ENCODE measurements at regions not wholly inside any gene's neighbourhood (a gene's known extent, or its start where the extent isn't known, plus 50 kb on each side); places are given as distances from the start of the nearest gene placed in this dataset.

DNA sequence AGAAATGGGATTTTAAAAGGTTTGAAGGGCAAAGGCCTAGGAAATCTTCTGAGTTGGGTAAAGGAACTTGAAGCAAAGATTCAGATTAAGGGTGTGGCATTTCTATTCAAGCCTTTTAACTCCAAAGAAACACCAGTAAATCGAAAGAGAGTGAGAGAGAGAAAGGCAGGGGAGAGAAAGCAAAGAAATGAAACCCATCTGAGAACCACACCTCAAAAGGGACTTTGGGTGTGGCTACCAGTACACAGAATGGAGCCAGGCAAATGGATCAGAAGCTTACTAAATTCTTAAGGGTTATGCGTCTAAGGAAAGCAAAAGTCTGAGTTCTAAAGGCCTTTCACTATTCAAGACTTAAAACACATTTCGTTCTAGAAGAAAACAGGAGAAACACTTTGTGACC lies 277.4 kb downstream of the BCL11B start:
- Histone ChIP-seq H3K4me3 (ENCODE audit: insufficient read length, low read depth) (no peak overlapping the region), H3K9me3 (ENCODE audit: insufficient read depth, low read length) (no peaks in the 10 kb centered on the region; the same call in 1 of the 2 replicates), H3K4me1 (ENCODE audit: insufficient read depth, insufficient read length) (no peaks in the 10 kb centered on the region), H3K27me3 (ENCODE audit: insufficient read depth, insufficient read length) (no peaks in the 10 kb centered on the region), H3K9ac (ENCODE audit: insufficient read length, low read depth) (no peak overlapping the region), H3K36me3 (ENCODE audit: insufficient read depth, insufficient read length, low read length) (no peaks in the 10 kb centered on the region)
- TF ChIP-seq ZNF274 (IDR thresholded peaks at IDR 0.05; ENCODE audit: low read depth, low read length): no peak
- TF ChIP-seq SUZ12 (IDR thresholded peaks at IDR 0.05; ENCODE audit: extremely low read depth, insufficient read depth, insufficient read length): no peak
- no peak for TF ChIP-seq YY1 (IDR thresholded peaks at IDR 0.05; ENCODE audit: insufficient read depth, insufficient read length)
- no peak for DNase-seq (ENCODE audit: low read depth, low spot score)

DNA sequence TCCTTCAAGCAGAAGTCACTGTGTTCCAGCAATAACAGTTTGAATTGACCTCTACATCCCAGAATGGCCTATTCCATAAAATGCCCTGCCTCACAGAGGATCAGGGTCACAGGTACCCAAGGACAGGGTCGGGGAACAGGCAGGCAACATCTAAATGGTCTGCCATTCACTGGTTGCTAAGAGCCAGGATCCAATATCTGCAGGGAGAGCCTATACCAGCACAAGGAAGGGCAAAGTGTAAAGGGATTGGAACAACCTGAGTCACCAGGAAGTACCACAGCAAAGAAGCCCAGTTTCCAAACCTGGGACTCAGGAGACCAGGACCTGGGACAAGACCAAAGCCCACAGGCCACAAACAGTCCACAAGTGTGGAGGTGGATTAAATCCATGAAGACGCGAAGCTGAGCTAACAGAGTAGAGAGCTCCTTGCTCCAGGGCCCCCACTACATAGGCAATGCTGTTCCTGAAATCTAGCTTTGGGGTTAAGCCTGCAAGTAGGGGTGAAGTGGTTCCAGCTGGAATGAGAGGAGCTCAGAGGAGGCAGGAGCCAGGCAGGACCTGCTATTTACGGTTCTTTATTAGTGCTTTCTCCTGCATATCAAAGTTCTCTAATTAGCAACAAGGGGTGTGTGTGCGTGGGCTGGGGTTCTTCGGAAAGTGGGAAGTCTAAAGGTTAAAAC lies 274.3 kb downstream of the BCL11B start:
- no peaks in the 10 kb centered on the region; the same call in 1 of the 2 replicates for H3K9me3 ChIP-seq (ENCODE audit: insufficient read depth, low read length)
- no peak overlapping the region for H3K4me3 ChIP-seq (ENCODE audit: insufficient read length, low read depth)
- no peak overlapping the region for H3K9ac ChIP-seq (ENCODE audit: insufficient read length, low read depth)
- TF ChIP-seq SUZ12 (IDR thresholded peaks at IDR 0.05; ENCODE audit: extremely low read depth, insufficient read depth, insufficient read length): no peak
- TF ChIP-seq ZNF274 (IDR thresholded peaks at IDR 0.05; ENCODE audit: low read depth, low read length): no peak
- no peak for TF ChIP-seq YY1 (IDR thresholded peaks at IDR 0.05; ENCODE audit: insufficient read depth, insufficient read length)
- peaks cover 3% of the 10 kb centered on the region for H3K4me1 ChIP-seq (ENCODE audit: insufficient read depth, insufficient read length)
- no peak for DNase-seq (ENCODE audit: low read depth, low spot score)
- H3K36me3 ChIP-seq (ENCODE audit: insufficient read depth, insufficient read length, low read length): no peaks in the 10 kb centered on the region
- H3K27me3 ChIP-seq (ENCODE audit: insufficient read depth, insufficient read length): no peaks in the 10 kb centered on the region

DNA sequence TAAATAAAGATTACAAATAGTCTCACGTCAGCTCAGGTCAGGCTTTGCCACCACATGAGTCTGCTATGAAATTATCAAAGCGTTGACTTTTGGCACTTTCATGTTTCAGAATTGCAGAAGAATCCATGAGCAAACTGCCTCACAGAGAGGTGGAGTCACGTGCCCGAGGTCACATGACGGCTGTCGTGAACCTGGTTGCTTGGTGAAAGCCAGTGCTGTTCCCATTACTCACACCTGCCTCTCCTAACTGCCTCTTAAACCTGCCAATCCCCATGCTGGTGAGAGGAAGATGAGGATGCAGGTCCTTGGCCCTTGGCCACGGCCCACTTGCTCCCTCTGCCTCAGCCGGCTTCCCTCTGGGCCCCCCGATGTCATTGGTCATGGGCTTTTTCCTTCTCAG lies 272.7 kb downstream of the BCL11B start:
- Histone ChIP-seq H3K27me3 (ENCODE audit: insufficient read depth, insufficient read length) (no peaks in the 10 kb centered on the region), H3K9me3 (ENCODE audit: insufficient read depth, low read length) (no peaks in the 10 kb centered on the region), H3K4me3 (ENCODE audit: insufficient read length, low read depth) (no peak overlapping the region), H3K36me3 (ENCODE audit: insufficient read depth, insufficient read length, low read length) (no peaks in the 10 kb centered on the region), H3K9ac (ENCODE audit: insufficient read length, low read depth) (no peak overlapping the region), H3K4me1 (ENCODE audit: insufficient read depth, insufficient read length) (peaks cover 3% of the 10 kb centered on the region)
- no peak for DNase-seq (ENCODE audit: low read depth, low spot score)
- TF ChIP-seq ZNF274 (IDR thresholded peaks at IDR 0.05; ENCODE audit: low read depth, low read length): no peak
- no peak for TF ChIP-seq SUZ12 (IDR thresholded peaks at IDR 0.05; ENCODE audit: extremely low read depth, insufficient read depth, insufficient read length)

DNA sequence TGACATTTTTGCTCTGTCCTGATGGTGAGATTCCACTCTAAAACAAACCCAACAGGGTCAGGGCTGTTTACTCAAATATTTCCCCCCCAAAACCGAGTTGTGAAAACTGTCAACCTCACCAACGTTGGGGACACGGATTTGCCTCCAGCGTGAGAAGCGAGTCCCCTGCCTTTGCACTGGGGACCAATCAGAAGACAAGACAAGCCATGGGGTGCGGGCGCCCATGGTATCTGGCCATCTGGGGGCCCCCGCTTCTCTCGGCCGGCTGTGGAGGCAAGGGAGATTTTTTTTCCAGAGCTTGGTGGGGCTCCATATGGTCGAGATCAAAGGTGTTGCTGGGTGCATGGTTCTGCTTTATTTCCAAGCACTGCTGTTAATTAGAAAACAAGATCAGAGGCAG lies 272.1 kb downstream of the BCL11B start:
- no peak overlapping the region for H3K9ac ChIP-seq (ENCODE audit: insufficient read length, low read depth)
- H3K4me3 ChIP-seq (ENCODE audit: insufficient read length, low read depth): no peak overlapping the region
- H3K36me3 ChIP-seq (ENCODE audit: insufficient read depth, insufficient read length, low read length): no peaks in the 10 kb centered on the region
- TF ChIP-seq SUZ12 (IDR thresholded peaks at IDR 0.05; ENCODE audit: extremely low read depth, insufficient read depth, insufficient read length) (no peak), YY1 (IDR thresholded peaks at IDR 0.05; ENCODE audit: insufficient read depth, insufficient read length) (no peak), ZNF274 (IDR thresholded peaks at IDR 0.05; ENCODE audit: low read depth, low read length) (no peak)
- no peak for DNase-seq (ENCODE audit: low read depth, low spot score)
- no peaks in the 10 kb centered on the region for H3K27me3 ChIP-seq (ENCODE audit: insufficient read depth, insufficient read length)
- H3K9me3 ChIP-seq (ENCODE audit: insufficient read depth, low read length): no peaks in the 10 kb centered on the region
- peaks cover 3% of the 10 kb centered on the region for H3K4me1 ChIP-seq (ENCODE audit: insufficient read depth, insufficient read length)

DNA sequence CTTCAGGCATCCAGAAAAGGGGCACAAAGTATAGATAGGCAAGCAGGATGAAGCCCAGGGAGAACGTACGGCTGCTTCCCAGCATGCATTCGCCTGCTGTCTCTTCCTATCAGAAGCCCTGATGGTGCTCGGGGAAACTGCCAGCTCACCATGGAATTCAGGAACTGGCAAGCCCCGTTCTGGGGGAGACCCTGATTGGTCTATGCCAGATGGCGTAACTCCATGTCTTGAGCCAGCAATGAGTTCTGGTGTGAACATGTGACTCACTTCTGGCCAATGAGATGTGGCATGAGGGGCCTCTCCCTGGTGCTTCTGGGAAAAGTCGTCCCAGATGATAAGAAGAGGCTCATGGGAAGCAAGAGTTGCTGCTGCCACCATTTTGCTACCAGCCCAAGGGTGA lies 270.8 kb downstream of the BCL11B start:
- Histone ChIP-seq H3K27me3 (ENCODE audit: insufficient read depth, insufficient read length) (no peaks in the 10 kb centered on the region), H3K9ac (ENCODE audit: insufficient read length, low read depth) (no peak overlapping the region), H3K9me3 (ENCODE audit: insufficient read depth, low read length) (no peaks in the 10 kb centered on the region), H3K4me3 (ENCODE audit: insufficient read length, low read depth) (no peak overlapping the region), H3K36me3 (ENCODE audit: insufficient read depth, insufficient read length, low read length) (no peaks in the 10 kb centered on the region), H3K4me1 (ENCODE audit: insufficient read depth, insufficient read length) (peaks cover 3% of the 10 kb centered on the region)
- no peak for DNase-seq (ENCODE audit: low read depth, low spot score)
- TF ChIP-seq ZNF274 (IDR thresholded peaks at IDR 0.05; ENCODE audit: low read depth, low read length) (no peak), YY1 (IDR thresholded peaks at IDR 0.05; ENCODE audit: insufficient read depth, insufficient read length) (no peak), SUZ12 (IDR thresholded peaks at IDR 0.05; ENCODE audit: extremely low read depth, insufficient read depth, insufficient read length) (no peak)

DNA sequence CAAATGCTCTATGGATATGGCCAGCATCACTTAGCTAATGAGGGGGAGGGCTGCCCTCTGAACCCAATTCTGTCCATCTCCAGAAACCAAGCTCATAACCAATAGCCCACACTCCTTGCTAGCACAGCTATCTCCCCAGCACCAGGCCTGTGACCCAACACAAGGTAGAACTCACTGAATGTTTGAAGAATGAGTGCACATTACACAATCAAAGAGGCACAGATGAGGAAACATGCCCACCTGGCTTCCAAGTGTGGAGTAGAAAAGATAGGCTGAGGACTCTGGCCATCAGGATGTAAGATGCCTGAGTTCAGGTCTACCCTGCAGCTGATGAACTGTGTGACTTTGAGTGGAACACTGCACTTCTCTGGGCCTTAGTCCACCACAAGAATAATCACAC lies 268.4 kb downstream of the BCL11B start:
- Histone ChIP-seq H3K36me3 (ENCODE audit: insufficient read depth, insufficient read length, low read length) (no peaks in the 10 kb centered on the region), H3K9me3 (ENCODE audit: insufficient read depth, low read length) (no peaks in the 10 kb centered on the region), H3K9ac (ENCODE audit: insufficient read length, low read depth) (no peak overlapping the region), H3K4me1 (ENCODE audit: insufficient read depth, insufficient read length) (peaks cover 3% of the 10 kb centered on the region), H3K4me3 (ENCODE audit: insufficient read length, low read depth) (no peak overlapping the region), H3K27me3 (ENCODE audit: insufficient read depth, insufficient read length) (no peaks in the 10 kb centered on the region)
- no peak for DNase-seq (ENCODE audit: low read depth, low spot score)
- TF ChIP-seq SUZ12 (IDR thresholded peaks at IDR 0.05; ENCODE audit: extremely low read depth, insufficient read depth, insufficient read length): no peak
- no peak for TF ChIP-seq YY1 (IDR thresholded peaks at IDR 0.05; ENCODE audit: insufficient read depth, insufficient read length)
- TF ChIP-seq ZNF274 (IDR thresholded peaks at IDR 0.05; ENCODE audit: low read depth, low read length): no peak

DNA sequence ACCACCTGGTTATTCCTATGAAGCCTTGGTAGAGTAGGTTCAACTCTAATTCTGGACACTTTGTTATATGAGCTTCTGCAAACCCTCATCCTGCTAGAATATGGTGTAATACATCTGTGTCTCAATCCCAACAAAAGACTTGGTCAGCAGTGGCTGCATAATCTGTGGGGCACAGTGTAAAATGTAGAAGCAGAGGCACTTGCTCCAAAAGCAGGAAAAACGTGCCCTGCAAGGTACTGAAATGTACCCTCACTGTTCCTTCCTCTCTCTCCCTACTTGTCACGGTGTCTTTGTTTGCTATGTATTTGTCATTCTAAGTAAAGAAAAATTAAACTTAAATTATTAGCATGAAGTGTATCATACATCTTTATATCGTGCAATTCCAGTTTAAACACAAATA lies 267.9 kb downstream of the BCL11B start:
- H3K36me3 ChIP-seq (ENCODE audit: insufficient read depth, insufficient read length, low read length): no peaks in the 10 kb centered on the region
- no peaks in the 10 kb centered on the region for H3K27me3 ChIP-seq (ENCODE audit: insufficient read depth, insufficient read length)
- no peak for DNase-seq (ENCODE audit: low read depth, low spot score)
- no peak overlapping the region for H3K4me3 ChIP-seq (ENCODE audit: insufficient read length, low read depth)
- H3K4me1 ChIP-seq (ENCODE audit: insufficient read depth, insufficient read length): peaks cover 3% of the 10 kb centered on the region
- H3K9me3 ChIP-seq (ENCODE audit: insufficient read depth, low read length): no peaks in the 10 kb centered on the region
- TF ChIP-seq SUZ12 (IDR thresholded peaks at IDR 0.05; ENCODE audit: extremely low read depth, insufficient read depth, insufficient read length): no peak
- TF ChIP-seq YY1 (IDR thresholded peaks at IDR 0.05; ENCODE audit: insufficient read depth, insufficient read length): no peak
- TF ChIP-seq ZNF274 (IDR thresholded peaks at IDR 0.05; ENCODE audit: low read depth, low read length): no peak
- H3K9ac ChIP-seq (ENCODE audit: insufficient read length, low read depth): no peak overlapping the region
